ENCODE measurements at regions not wholly inside any gene's neighbourhood (a gene's known extent, or its start where the extent isn't known, plus 50 kb on each side); places are given as distances from the start of the nearest gene placed in this dataset.

DNA sequence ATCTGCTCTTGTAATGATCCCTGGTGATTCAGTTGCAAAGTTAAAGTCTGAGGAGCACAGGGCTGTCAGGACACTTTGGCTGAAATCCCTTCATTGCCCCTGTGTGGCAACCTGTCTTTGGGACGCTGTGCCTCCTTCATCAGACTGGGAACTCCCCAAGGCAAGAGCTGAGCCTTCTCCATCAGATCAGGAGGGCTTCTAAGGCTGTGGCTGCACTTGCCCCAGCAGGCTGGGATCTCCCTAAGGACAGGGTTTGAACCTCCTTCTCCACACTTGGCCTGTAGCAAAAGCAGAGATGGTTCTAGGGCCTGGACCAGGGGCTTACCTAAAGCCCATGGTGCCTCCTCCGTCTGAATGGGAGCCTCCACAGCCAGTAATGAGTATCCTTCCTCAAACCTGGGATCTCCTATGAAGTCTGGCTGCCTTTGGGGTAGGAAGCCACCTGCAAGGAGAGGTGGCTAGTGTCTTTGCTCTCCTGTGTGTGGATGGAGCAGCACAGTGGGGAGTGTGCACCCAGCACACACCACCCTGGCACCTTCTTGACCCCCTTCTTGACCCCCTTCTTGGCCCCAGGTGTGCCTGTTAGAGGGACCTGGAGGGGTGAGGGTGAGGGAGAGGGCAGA lies 79.0 kb upstream of the NKD1 start:
- no peak overlapping the region for H3K4me3 ChIP-seq (ENCODE audit: low read depth, low read length, poor library complexity, severe bottlenecking)
- TF ChIP-seq, protein P1, sequence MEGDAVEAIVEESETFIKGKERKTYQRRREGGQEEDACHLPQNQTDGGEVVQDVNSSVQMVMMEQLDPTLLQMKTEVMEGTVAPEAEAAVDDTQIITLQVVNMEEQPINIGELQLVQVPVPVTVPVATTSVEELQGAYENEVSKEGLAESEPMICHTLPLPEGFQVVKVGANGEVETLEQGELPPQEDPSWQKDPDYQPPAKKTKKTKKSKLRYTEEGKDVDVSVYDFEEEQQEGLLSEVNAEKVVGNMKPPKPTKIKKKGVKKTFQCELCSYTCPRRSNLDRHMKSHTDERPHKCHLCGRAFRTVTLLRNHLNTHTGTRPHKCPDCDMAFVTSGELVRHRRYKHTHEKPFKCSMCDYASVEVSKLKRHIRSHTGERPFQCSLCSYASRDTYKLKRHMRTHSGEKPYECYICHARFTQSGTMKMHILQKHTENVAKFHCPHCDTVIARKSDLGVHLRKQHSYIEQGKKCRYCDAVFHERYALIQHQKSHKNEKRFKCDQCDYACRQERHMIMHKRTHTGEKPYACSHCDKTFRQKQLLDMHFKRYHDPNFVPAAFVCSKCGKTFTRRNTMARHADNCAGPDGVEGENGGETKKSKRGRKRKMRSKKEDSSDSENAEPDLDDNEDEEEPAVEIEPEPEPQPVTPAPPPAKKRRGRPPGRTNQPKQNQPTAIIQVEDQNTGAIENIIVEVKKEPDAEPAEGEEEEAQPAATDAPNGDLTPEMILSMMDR (conservative IDR thresholded peaks at IDR 0.05; ENCODE audit: low read depth, low read length) = no peak
- no peak for TF ChIP-seq EZH2 (IDR thresholded peaks at IDR 0.05; ENCODE audit: borderline replicate concordance, low read depth, low read length, poor library complexity, severe bottlenecking)
- ChIA-PET POLR2A (ENCODE audit: low non-redundant PET) (no interaction called here), CTCF (no interaction called here)
- BruUV-seq (replicated peaks) = no TSS peak
- H3K36me3 ChIP-seq (ENCODE audit: insufficient read depth, low read length, poor library complexity, severe bottlenecking) = no peaks in the 10 kb centered on the region
- peaks cover 29% of the 10 kb centered on the region for H3K27me3 ChIP-seq (replicated peaks; ENCODE audit: insufficient read depth, low read depth, low read length, poor library complexity)
- intact Hi-C loops (cut with micrococcal nuclease; ENCODE audit: unreplicated experiment) = no loop called here
- H3K27ac ChIP-seq (ENCODE audit: low read depth, low read length, poor library complexity, severe bottlenecking) = no peak overlapping the region
- no peaks in the 10 kb centered on the region for H3K9me3 ChIP-seq (ENCODE audit: low read depth, low read length, poor library complexity, severe bottlenecking)
- H3K4me1 ChIP-seq (ENCODE audit: insufficient read depth, low read length, poor library complexity, severe bottlenecking) = no peaks in the 10 kb centered on the region
- no peak for DNase-seq (ENCODE audit: low spot score)

DNA sequence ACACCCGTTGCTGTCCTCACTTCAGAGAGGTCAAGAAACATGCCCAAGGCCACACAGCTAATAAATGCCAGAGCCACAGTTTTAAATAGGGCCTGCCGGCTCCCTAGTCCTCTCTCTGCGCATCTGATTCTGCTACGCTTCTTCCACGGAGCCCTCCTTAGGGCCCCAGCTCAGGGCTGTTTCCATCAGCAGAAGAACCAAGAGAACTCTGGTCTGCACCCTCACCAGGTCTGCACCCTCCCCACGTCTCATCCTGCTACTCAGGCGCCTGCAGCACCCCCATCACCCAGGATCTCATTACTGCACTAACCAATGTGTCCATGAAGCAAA lies 79.5 kb upstream of the NKD1 start:
- no peak for DNase-seq (ENCODE audit: low spot score)
- ChIA-PET CTCF (no interaction called here), POLR2A (ENCODE audit: low non-redundant PET) (no interaction called here)
- BruUV-seq (replicated peaks) = no TSS peak
- Histone ChIP-seq H3K4me3 (ENCODE audit: low read depth, low read length, poor library complexity, severe bottlenecking) (no peak overlapping the region), H3K36me3 (ENCODE audit: insufficient read depth, low read length, poor library complexity, severe bottlenecking) (no peaks in the 10 kb centered on the region), H3K27ac (ENCODE audit: low read depth, low read length, poor library complexity, severe bottlenecking) (no peak overlapping the region), H3K27me3 (replicated peaks; ENCODE audit: insufficient read depth, low read depth, low read length, poor library complexity) (peaks cover 29% of the 10 kb centered on the region), H3K4me1 (ENCODE audit: insufficient read depth, low read length, poor library complexity, severe bottlenecking) (no peaks in the 10 kb centered on the region), H3K9me3 (ENCODE audit: low read depth, low read length, poor library complexity, severe bottlenecking) (no peaks in the 10 kb centered on the region)
- intact Hi-C loops (cut with micrococcal nuclease; ENCODE audit: unreplicated experiment) = no loop called here
- TF ChIP-seq, protein P1 (conservative IDR thresholded peaks at IDR 0.05; ENCODE audit: low read depth, low read length) = no peak
- TF ChIP-seq EZH2 (IDR thresholded peaks at IDR 0.05; ENCODE audit: borderline replicate concordance, low read depth, low read length, poor library complexity, severe bottlenecking) = no peak

DNA sequence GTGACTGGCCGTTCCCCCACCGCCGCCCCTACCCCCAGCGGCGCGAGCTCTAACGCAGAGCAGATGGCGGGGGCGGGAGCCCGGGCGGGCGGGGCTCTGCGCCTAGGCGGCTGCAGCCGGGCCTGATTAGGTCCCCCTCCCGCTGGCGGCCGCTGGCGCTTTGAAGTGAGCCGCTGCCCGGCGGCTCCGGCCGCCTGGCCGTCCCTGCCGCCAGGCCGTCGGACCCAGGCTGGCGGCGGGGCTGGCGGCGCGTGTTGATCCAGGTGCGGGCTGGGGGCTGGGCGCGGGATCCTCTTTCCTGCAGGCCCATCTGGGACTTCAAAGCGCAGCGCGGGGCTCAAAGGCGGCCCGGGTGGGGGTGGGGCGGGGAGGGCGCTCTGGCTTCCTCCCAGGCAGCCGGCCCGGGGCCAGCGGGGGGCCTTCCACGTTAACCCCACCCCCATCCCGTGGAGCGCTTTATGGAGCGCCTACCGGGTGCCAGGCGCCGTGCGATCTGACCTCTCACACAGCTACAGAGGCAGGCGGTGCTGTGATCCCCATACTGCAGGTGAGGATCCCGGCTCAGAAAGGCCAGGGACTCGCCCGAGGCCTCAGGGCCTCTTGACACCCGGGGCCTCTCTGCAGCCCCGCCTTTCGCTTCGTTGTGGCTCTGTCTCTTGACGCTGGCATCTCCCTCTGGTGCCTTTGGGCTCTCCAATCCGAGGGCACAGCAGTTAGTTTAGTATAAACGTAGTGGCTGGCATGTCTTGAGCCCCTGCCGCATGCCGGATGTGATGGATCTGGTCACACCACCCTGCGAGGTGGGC lies 80.0 kb upstream of the NKD1 start:
- peaks cover 29% of the 10 kb centered on the region for H3K27me3 ChIP-seq (replicated peaks; ENCODE audit: insufficient read depth, low read depth, low read length, poor library complexity)
- no peaks in the 10 kb centered on the region for H3K4me1 ChIP-seq (ENCODE audit: insufficient read depth, low read length, poor library complexity, severe bottlenecking)
- ChIA-PET CTCF (no interaction called here), POLR2A (ENCODE audit: low non-redundant PET) (no interaction called here)
- no peak for DNase-seq (ENCODE audit: low spot score)
- no peak overlapping the region for H3K27ac ChIP-seq (ENCODE audit: low read depth, low read length, poor library complexity, severe bottlenecking)
- no peaks in the 10 kb centered on the region for H3K9me3 ChIP-seq (ENCODE audit: low read depth, low read length, poor library complexity, severe bottlenecking)
- H3K36me3 ChIP-seq (ENCODE audit: insufficient read depth, low read length, poor library complexity, severe bottlenecking) = no peaks in the 10 kb centered on the region
- TF ChIP-seq, protein P1 (conservative IDR thresholded peaks at IDR 0.05; ENCODE audit: low read depth, low read length) = no peak
- no peak for TF ChIP-seq EZH2 (IDR thresholded peaks at IDR 0.05; ENCODE audit: borderline replicate concordance, low read depth, low read length, poor library complexity, severe bottlenecking)
- no TSS peak for BruUV-seq (replicated peaks)
- intact Hi-C loops (cut with micrococcal nuclease; ENCODE audit: unreplicated experiment) = no loop called here
- H3K4me3 ChIP-seq (ENCODE audit: low read depth, low read length, poor library complexity, severe bottlenecking) = peak overlapping the region; percentile 27
